ENCODE measurements at regions not wholly inside any gene's neighbourhood (a gene's known extent, or its start where the extent isn't known, plus 50 kb on each side); places are given as distances from the start of the nearest gene placed in this dataset.

DNA sequence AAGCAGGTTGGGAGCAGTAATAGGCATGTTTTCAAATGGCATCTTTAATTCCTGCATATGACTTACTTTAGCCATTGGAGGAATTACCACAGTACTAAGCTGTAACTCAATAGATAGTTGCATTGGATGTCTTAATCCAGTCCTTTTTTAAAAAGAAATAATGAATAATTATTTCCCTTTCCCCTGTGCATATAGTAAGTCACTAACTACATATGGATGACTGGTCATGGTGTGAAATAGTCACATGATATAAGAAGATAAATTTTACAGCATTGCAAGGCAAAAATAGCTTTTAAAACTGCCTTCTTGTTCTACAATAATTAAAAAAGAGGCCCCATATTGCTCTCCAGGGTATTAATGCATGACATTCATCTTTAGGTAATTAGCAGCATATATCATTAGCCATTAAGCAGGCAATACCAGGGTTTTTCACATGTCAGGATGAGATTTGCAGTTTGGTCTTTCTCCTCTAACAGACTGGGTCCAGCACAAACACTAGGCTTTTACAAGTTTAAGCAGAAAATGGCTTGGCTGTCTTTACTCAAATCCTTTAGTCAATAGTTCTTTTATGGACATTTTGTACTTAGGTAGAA lies 606.4 kb upstream of the RORB start:
- Histone ChIP-seq H3K27me3 (ENCODE audit: control insufficient read depth, insufficient read depth, low read length) (no peaks in the 10 kb centered on the region), H4K5ac (ENCODE audit: low read depth, low read length) (no peak overlapping the region), H3K14ac (replicated peaks; ENCODE audit: low read depth, low read length) (no peak overlapping the region), H3K4me2 (ENCODE audit: low read depth, low read length) (no peak overlapping the region), H4K20me1 (ENCODE audit: insufficient read depth, low read length) (no peaks in the 10 kb centered on the region), H4K8ac (ENCODE audit: low read depth in 2 of 2, low read length in 2 of 2) (no peak overlapping the region), H3K36me3 (ENCODE audit: control insufficient read depth, insufficient read depth, low read length) (no peaks in the 10 kb centered on the region), H2AK9ac (replicated peaks; ENCODE audit: low read depth, low read length, poor library complexity) (no peak overlapping the region), H2BK5ac (ENCODE audit: low read depth, low read length, poor library complexity, severe bottlenecking) (no peak overlapping the region), H2BK120ac (ENCODE audit: low read depth, low read length) (no peak overlapping the region), H3K56ac (ENCODE audit: extremely low read depth, insufficient read depth, low read length) (no peak overlapping the region), H2AK5ac (ENCODE audit: low read depth, low read length) (no peak overlapping the region), H4K91ac (ENCODE audit: insufficient read depth, low read depth, low read length) (no peak overlapping the region), H3K9ac (ENCODE audit: low read depth, low read length) (no peak overlapping the region), H2AFZ (replicated peaks; ENCODE audit: low read length, poor library complexity) (no peak overlapping the region), H3K23ac (ENCODE audit: low read depth, low read length) (no peak overlapping the region), H3K4ac (ENCODE audit: low read depth, low read length) (no peak overlapping the region), H2BK15ac (ENCODE audit: low read depth, low read length) (no peak overlapping the region), H3K27ac (ENCODE audit: insufficient read depth, low read length) (no peak overlapping the region), H3K9me1 (ENCODE audit: insufficient read depth, low read length) (no peaks in the 10 kb centered on the region), H3K79me1 (ENCODE audit: low read depth in 1 of 2, low read length in 2 of 2) (no peaks in the 10 kb centered on the region), H3K4me1 (ENCODE audit: control insufficient read depth, insufficient read depth, low read length) (no peaks in the 10 kb centered on the region), H2BK20ac (ENCODE audit: low read depth, low read length) (no peak overlapping the region), H3K4me3 (ENCODE audit: insufficient read depth, low read depth, low read length) (no peak overlapping the region), H3K18ac (ENCODE audit: low read depth, low read length) (no peak overlapping the region), H3K9me3 (ENCODE audit: control insufficient read depth, insufficient read depth, low read length) (peaks cover 4% of the 10 kb centered on the region)
- ChIA-PET CTCF (no interaction called here), POLR2A (ENCODE audit: unreplicated experiment) (no interaction called here)
- in situ Hi-C loops (cut with MboI; ENCODE audit: low sequenced_read_pairs) (no loop called here), intact Hi-C loops (cut with micrococcal nuclease) (loop anchor here (10.0 kb wide), 1 partner anchor 64 kb away; no protein-coding TSS in a partner anchor), dilution Hi-C loops (cut with HindIII; ENCODE audit: low sequenced_read_pairs, unreplicated experiment) (no loop called here)
- ATAC-seq (ENCODE audit: low read depth) (no peak), DNase-seq (no peak)
- no TSS peak for BruUV-seq (replicated peaks)
- TF ChIP-seq BHLHE40 (IDR thresholded peaks at IDR 0.05; ENCODE audit: low read depth, low read length): no peak
- TF ChIP-seq MAFK (IDR thresholded peaks at IDR 0.05; ENCODE audit: low read depth, low read length): no peak
- TF ChIP-seq MXI1 (IDR thresholded peaks at IDR 0.05; ENCODE audit: borderline replicate concordance, low read depth, low read length): no peak
- TF ChIP-seq, protein P1, sequence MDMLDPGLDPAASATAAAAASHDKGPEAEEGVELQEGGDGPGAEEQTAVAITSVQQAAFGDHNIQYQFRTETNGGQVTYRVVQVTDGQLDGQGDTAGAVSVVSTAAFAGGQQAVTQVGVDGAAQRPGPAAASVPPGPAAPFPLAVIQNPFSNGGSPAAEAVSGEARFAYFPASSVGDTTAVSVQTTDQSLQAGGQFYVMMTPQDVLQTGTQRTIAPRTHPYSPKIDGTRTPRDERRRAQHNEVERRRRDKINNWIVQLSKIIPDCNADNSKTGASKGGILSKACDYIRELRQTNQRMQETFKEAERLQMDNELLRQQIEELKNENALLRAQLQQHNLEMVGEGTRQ (IDR thresholded peaks at IDR 0.05; ENCODE audit: low read depth, low read length): no peak
- no peak for TF ChIP-seq RAD21 (IDR thresholded peaks at IDR 0.05; ENCODE audit: low read length)
- no peak for TF ChIP-seq CTCF (conservative IDR thresholded peaks at IDR 0.05; ENCODE audit: low read depth, low read length)
- no peak for TF ChIP-seq CEBPB (IDR thresholded peaks at IDR 0.05; ENCODE audit: low read depth, low read length)

Data from IMR-90 (cell line).